Activated CD4-positive, alpha-beta T cell treated with anti-CD3 and anti-CD28 coated beads, Interleukin-2, amount 10 ng/mL, durations not matched to agents 7 days and 5 days (primary cell): ENCODE measurements at regions not wholly inside any gene's neighbourhood (a gene's known extent, or its start where the extent isn't known, plus 50 kb on each side); places are given as distances from the start of the nearest gene placed in this dataset.

Source experiments
- CTCF ChIA-PET: fragments of 350-600 bp; sonication (Branson Sonifier 250); formaldehyde crosslinking; loops from one replicate; lab custom pipeline; 2021; ENCODE audit warnings: antibody characterized with exemption; lab: Charles Lee
- POLR2A ChIA-PET: fragments of 350-600 bp; sonication (Branson Sonifier 250); formaldehyde crosslinking; loops from one replicate; lab custom pipeline; 2021; ENCODE audit warnings: antibody characterized with exemption; lab: Charles Lee
- DNase-seq: peaks from one replicate; pipeline ENCODE4 v3.0.0-alpha.2; 2020
- H3K27ac Mint-ChIP-seq: one replicate; pipeline ENCODE4 v1.8.0; 2021; ENCODE audit warnings: mild to moderate bottlenecking, moderate library complexity, mixed read lengths
- H3K27me3 Mint-ChIP-seq: one replicate; pipeline ENCODE4 v1.8.0; 2021; ENCODE audit warnings: mixed read lengths
- H3K36me3 Mint-ChIP-seq: one replicate; pipeline ENCODE4 v1.8.0; 2021; ENCODE audit warnings: low read depth, mixed read lengths
- H3K4me1 Mint-ChIP-seq: one replicate; pipeline ENCODE4 v1.8.0; 2021; ENCODE audit warnings: mixed read lengths
- H3K4me3 Mint-ChIP-seq: one replicate; pipeline ENCODE4 v1.8.0; 2021; ENCODE audit warnings: mild to moderate bottlenecking, moderate library complexity, mixed read lengths
- H3K9me3 Mint-ChIP-seq: one replicate; pipeline ENCODE4 v1.8.0; 2021; ENCODE audit warnings: mixed read lengths

DNA sequence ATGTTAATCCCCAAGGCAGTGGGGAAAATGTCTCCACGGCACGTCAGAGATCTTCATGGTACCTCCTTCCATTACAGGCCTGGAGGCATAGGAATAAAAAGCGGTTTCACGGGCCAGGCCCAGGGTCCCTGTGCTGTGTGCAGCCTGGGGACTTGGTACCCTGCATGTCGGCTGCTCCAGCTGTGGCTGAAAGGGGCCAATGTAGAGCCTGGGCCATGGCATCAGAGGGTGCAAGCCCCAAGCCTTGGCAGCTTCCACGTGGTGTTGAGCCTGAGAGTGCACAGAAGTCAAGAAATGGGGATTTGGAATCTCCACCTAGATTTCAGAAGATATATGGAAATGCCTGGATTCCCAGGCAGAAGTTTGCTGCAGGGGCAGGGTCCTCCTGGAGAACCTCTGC is 508.9 kb upstream of the COX7C start:
- DNase-seq: no peak
- Mint-ChIP-seq H3K27me3 (no peaks in the 10 kb centered on the region), H3K4me3 (no peak overlapping the region), H3K4me1 (no peaks in the 10 kb centered on the region), H3K9me3 (no peaks in the 10 kb centered on the region), H3K36me3 (no peaks in the 10 kb centered on the region), H3K27ac (no peak overlapping the region)
- ChIA-PET CTCF (interaction anchor here (1.0 kb wide), 1 partner anchor 14 kb away, joined by 3 read pairs; no protein-coding TSS in a partner anchor), POLR2A (no interaction called here)

DNA sequence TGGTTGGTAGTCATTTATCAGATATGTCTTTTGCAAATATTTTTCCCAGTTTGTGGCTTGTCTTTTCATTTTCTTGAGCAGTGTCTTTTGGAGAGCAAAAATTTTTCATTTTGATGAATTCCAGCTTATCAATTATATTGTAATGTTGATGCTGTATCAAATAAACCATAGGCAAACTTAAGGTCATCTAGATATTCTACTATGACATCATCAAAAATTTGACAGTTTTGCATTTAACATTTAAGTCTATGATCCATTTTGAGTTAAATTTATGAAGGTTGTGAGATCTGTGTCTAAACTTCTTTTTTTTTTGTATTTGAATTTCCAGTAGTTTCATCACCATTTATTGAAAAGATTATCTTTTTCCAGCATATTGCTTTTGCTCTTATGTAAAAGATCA is 505.5 kb upstream of the COX7C start:
- no peaks in the 10 kb centered on the region for H3K4me1 Mint-ChIP-seq
- ChIA-PET CTCF (interaction anchor here (0.7 kb wide), 1 partner anchor 1198 kb away, joined by 3 read pairs; no protein-coding TSS in a partner anchor), POLR2A (no interaction called here)
- no peaks in the 10 kb centered on the region for H3K27me3 Mint-ChIP-seq
- DNase-seq: no peak
- H3K27ac Mint-ChIP-seq: no peak overlapping the region
- H3K36me3 Mint-ChIP-seq: no peaks in the 10 kb centered on the region
- H3K4me3 Mint-ChIP-seq: no peak overlapping the region
- no peaks in the 10 kb centered on the region for H3K9me3 Mint-ChIP-seq

DNA sequence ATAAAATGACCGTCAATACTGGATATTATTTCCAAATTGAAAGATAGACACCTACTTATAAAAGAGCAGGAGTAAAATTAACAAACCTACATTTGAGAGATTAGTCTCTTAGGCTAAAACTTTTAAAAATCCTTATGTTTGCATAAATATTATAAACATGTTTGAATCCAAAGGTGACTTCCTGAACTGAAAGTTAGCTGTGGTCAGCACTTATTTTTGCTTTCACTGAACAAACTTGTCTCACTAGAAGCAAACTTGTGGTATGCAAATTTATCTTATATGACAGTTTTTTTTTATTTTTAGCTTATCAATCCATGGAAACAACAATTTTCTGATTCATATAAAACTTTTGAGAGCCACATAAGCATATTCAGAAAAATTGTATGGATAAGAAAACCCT is 502.6 kb upstream of the COX7C start:
- ChIA-PET POLR2A (no interaction called here), CTCF (interaction anchor here (0.6 kb wide), 1 partner anchor 18 kb away, joined by 5 read pairs; no protein-coding TSS in a partner anchor)
- Mint-ChIP-seq H3K27ac (no peak overlapping the region), H3K27me3 (no peaks in the 10 kb centered on the region), H3K36me3 (no peaks in the 10 kb centered on the region), H3K4me1 (no peaks in the 10 kb centered on the region), H3K9me3 (no peaks in the 10 kb centered on the region), H3K4me3 (no peak overlapping the region)
- DNase-seq: no peak

DNA sequence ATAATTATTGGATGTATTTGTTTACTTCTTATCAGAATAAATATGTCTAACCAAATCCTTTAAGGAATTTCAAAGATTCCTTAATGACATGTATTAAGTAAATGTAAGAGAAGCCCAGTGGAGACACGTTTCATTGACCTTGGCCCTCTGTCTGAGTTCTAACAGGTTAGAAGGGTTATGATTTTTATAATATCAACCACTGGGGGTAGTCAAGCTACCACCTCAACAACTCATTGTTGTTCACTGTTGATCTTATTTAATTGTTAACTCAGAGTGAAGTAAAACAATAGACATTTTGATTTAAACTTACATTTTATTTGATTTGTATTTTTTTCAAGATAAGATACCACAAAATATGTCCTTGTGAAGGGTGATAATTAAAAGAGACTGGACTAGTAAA is 499.2 kb upstream of the COX7C start:
- H3K36me3 Mint-ChIP-seq: no peaks in the 10 kb centered on the region
- H3K4me3 Mint-ChIP-seq: no peak overlapping the region
- ChIA-PET CTCF (no interaction called here), POLR2A (no interaction called here)
- no peaks in the 10 kb centered on the region for H3K4me1 Mint-ChIP-seq
- no peaks in the 10 kb centered on the region for H3K9me3 Mint-ChIP-seq
- H3K27ac Mint-ChIP-seq: no peak overlapping the region
- H3K27me3 Mint-ChIP-seq: no peaks in the 10 kb centered on the region
- no peak for DNase-seq

DNA sequence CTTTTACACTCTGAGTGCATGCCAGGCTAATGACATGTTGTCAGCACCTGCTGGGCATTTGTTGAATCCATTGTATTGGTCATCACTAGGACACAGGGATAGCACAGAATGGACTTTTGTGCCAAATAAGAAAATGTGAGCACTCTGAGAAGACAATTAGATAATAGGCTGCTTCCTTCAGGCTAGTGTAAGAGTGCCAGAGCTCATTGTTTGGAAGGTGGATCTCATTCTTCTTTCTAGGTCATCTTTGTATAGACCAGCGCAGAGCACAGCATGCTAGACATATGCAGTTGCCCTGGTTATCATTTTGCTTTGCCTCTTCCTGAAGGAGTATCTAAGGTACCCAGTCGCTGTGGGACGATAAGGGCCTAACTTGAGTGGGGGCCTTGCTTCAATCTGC is 493.4 kb upstream of the COX7C start:
- no peak for DNase-seq
- CTCF ChIA-PET: no interaction called here
- no peaks in the 10 kb centered on the region for H3K9me3 Mint-ChIP-seq
- no peaks in the 10 kb centered on the region for H3K4me1 Mint-ChIP-seq
- H3K36me3 Mint-ChIP-seq: no peaks in the 10 kb centered on the region
- H3K27ac Mint-ChIP-seq: no peak overlapping the region
- H3K27me3 Mint-ChIP-seq: no peaks in the 10 kb centered on the region
- H3K4me3 Mint-ChIP-seq: no peak overlapping the region
- POLR2A ChIA-PET: no interaction called here

DNA sequence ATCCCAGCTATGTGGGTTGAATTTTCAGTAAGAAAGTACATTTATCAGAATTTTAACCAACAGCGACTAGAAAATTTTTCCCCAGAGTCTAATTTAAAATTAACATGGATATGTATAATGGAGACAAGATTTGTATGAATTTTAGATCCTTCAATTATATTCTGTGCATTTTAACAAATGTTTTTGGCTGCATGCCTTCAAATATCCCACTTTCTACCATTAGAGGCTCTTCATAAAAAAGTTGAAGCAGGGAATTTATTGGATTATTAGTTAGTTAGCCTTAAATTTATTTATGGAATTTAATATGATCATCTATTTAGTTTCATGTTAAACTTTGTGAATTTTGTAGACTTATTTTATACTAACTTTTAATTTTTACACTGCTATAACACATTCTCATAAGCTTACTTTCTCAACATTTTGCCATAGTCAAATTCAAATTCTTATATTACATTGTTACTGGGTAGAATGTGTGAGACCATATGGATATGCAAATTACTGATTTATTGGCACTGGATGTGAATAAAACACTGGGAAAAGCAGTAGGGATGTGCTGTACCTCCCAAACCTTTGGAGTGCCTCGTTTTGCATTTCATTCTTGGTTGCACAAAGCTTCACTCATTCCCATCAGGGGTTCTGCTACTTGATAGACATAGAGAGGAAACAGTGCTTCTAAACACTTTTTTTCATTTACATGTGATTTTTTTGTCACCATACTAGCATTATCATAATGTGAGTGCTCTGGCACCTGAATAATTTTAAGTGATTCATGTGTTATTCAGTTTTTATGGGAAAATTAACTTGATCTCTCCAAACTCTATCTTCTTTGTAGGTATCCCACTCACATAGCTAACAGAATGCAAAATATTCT is 491.8 kb upstream of the COX7C start:
- H3K4me3 Mint-ChIP-seq: no peak overlapping the region
- H3K27me3 Mint-ChIP-seq: no peaks in the 10 kb centered on the region
- no peaks in the 10 kb centered on the region for H3K36me3 Mint-ChIP-seq
- ChIA-PET CTCF (no interaction called here), POLR2A (no interaction called here)
- no peaks in the 10 kb centered on the region for H3K4me1 Mint-ChIP-seq
- no peaks in the 10 kb centered on the region for H3K9me3 Mint-ChIP-seq
- no peak overlapping the region for H3K27ac Mint-ChIP-seq
- no peak for DNase-seq

DNA sequence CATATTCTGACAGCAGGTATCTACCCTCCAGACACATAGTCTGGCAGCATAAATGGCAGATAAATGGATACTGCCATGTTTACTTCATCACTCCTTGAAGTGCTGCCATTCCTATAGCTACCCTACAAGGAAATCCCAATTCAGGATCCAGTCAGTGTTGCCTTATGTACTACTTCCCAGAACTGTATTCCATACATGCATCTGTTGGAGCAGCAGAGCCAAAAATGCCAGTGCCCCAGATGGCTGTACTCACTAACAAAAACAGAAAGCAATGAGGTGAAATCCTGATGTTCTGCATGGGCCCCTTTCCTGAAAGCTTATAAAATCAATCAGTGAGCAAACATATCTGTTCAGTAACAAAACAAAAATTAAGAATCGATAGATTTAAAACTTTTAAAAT is 490.0 kb upstream of the COX7C start:
- Mint-ChIP-seq H3K9me3 (no peaks in the 10 kb centered on the region), H3K27ac (no peak overlapping the region), H3K36me3 (no peaks in the 10 kb centered on the region), H3K27me3 (no peaks in the 10 kb centered on the region), H3K4me1 (no peaks in the 10 kb centered on the region), H3K4me3 (no peak overlapping the region)
- POLR2A ChIA-PET: no interaction called here
- CTCF ChIA-PET: no interaction called here
- DNase-seq: no peak

DNA sequence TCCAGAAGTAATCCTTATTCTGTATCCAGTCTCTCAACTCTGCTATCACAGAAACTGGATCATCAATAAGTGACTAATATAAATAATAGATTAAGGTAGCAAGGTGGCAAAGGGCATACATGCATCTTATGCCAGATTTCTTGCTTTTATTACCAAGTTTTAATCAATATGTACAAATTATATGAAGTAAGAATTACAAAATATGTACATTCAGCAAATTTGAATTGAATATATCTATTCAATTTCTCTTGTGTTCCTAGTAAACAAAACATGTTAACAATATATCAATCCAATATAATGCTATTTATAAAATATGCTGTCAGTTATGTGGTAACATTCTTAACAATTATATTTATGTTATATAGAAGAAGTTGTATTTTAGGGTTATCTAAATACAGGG is 488.7 kb upstream of the COX7C start:
- H3K36me3 Mint-ChIP-seq: no peaks in the 10 kb centered on the region
- no peak overlapping the region for H3K27ac Mint-ChIP-seq
- H3K27me3 Mint-ChIP-seq: no peaks in the 10 kb centered on the region
- CTCF ChIA-PET: no interaction called here
- no peak for DNase-seq
- H3K9me3 Mint-ChIP-seq: no peaks in the 10 kb centered on the region
- H3K4me3 Mint-ChIP-seq: no peak overlapping the region
- no peaks in the 10 kb centered on the region for H3K4me1 Mint-ChIP-seq
- POLR2A ChIA-PET: no interaction called here

DNA sequence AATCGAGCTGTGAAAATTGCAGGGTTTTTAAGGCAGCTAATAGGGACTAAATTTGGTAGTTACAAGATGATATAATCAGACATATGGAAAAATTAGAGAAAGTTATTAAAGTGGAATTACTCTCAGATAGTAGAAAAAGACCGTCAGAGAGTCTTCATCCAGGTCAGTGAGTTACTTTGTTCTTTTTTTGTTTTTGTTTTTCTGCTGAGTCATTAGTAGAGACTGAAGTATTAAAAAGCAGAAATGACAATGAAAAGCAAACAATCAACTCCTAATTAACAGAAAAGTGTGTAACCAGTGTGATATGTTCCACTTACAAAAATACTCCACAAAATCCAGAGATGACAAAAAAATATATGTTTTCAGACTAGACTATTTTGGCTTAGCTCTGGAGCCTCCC is 480.4 kb upstream of the COX7C start:
- Mint-ChIP-seq H3K9me3 (no peaks in the 10 kb centered on the region), H3K36me3 (no peaks in the 10 kb centered on the region), H3K27me3 (no peaks in the 10 kb centered on the region), H3K27ac (no peak overlapping the region), H3K4me1 (no peaks in the 10 kb centered on the region), H3K4me3 (no peak overlapping the region)
- POLR2A ChIA-PET: no interaction called here
- DNase-seq: no peak
- CTCF ChIA-PET: no interaction called here

DNA sequence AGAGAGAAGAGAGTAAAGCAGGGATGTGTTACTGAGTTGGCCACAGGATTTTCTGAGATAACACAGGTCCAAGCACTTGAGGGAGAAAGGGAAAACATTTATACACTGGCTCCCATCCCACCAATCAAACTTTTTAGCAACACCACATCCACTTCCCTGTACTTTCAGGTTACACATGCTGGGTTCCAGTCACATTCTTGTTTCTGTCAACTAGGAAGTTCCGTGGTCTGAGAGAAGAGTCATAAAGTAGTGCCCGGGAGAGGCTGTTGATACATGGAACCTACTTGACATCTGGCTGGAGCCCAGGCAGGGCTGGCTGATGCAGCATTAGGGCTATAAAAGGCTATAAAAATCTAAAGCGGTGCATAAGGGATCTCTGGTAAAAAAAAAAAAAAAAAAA is 473.9 kb upstream of the COX7C start:
- Mint-ChIP-seq H3K36me3 (no peaks in the 10 kb centered on the region), H3K27me3 (no peaks in the 10 kb centered on the region), H3K4me1 (no peaks in the 10 kb centered on the region), H3K4me3 (no peak overlapping the region), H3K27ac (no peak overlapping the region), H3K9me3 (peaks cover 6% of the 10 kb centered on the region)
- POLR2A ChIA-PET: no interaction called here
- DNase-seq: no peak
- CTCF ChIA-PET: no interaction called here

DNA sequence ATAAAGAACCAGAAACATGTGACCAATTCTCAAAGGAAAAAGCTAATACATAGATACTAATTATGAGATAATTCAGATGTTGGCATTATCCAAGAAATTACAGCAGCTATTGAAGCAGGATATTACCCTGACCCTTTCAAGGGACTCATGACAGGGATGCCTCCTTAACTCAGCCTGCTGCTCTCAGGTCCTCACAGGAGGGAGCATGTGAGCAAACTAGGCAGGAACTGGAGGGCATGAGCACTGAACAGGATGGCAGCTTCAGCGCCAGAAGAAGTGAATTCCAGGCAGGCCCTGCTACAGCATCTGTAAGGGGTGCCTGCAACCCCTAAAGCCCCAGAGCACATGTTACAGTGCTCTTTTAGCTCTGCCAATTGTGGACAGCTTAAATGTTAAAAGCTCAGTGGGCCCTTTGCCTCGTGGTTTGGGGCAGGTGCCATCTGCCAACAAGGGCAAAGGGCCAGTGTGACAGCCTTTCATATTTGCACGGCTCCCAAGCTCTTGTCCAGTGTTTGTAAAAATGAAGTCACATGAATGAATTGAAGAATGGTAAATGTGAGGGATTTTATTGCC is 464.7 kb upstream of the COX7C start:
- POLR2A ChIA-PET: no interaction called here
- Mint-ChIP-seq H3K27ac (no peak overlapping the region), H3K4me3 (no peak overlapping the region), H3K4me1 (no peaks in the 10 kb centered on the region), H3K36me3 (no peaks in the 10 kb centered on the region), H3K9me3 (no peaks in the 10 kb centered on the region), H3K27me3 (no peaks in the 10 kb centered on the region)
- CTCF ChIA-PET: no interaction called here
- DNase-seq: no peak

DNA sequence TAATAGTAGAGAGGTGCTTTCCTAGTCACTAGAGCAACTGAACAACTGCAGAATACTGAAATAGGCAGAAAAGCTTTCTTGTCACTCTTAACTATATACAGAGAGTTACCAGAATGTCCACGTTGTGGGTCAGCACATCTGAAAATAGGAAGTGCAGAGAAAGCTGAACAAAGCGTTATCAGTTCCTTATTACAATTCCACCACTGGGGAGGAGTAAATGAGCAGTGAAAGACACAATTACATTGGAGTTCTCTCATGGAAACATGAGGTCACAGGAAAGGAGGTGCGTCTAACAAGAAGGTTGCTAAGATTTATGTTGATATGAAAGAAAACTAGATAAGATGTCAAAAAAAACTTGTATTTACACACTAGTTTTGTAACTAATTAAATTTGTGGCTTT is 461.9 kb upstream of the COX7C start:
- Mint-ChIP-seq H3K4me3 (no peak overlapping the region), H3K27ac (no peak overlapping the region), H3K9me3 (peaks cover 1% of the 10 kb centered on the region), H3K27me3 (no peaks in the 10 kb centered on the region), H3K36me3 (no peaks in the 10 kb centered on the region), H3K4me1 (no peaks in the 10 kb centered on the region)
- DNase-seq: no peak
- ChIA-PET POLR2A (interaction anchor here (0.6 kb wide), 1 partner anchor 8 kb away, joined by 3 read pairs; no protein-coding TSS in a partner anchor), CTCF (no interaction called here)

DNA sequence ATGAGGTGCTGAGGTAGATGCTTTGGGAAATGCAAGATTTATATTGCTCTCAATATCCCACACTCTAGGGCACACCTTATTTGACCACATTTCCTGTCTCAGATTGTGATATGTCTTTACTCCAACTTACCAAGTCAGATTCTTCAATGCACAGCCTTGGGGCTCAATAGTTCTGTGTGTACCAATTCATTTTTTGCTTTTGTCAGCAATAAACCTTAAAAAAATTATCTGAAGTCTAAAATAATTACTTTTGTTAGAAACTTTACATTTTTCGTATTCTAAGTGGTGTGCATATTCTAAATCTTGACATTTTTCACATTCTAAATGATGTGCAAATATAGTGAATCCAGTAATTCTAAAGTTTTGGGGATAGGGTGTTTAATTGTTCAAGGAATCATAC is 447.5 kb upstream of the COX7C start:
- POLR2A ChIA-PET: no interaction called here
- Mint-ChIP-seq H3K9me3 (no peaks in the 10 kb centered on the region), H3K27me3 (no peaks in the 10 kb centered on the region), H3K4me1 (no peaks in the 10 kb centered on the region), H3K4me3 (no peak overlapping the region), H3K27ac (no peak overlapping the region), H3K36me3 (no peaks in the 10 kb centered on the region)
- CTCF ChIA-PET: no interaction called here
- DNase-seq: no peak
